ENCODE measurements at regions not wholly inside any gene's neighbourhood (a gene's known extent, or its start where the extent isn't known, plus 50 kb on each side); places are given as distances from the start of the nearest gene placed in this dataset.
"Not testable (repeated sequence)": the region's sequence is repeated elsewhere in the genome, so short reads cannot be mapped to it uniquely, and the experiment has no call there.

GRCh38 chr2:167745667-167746066 lies 501.7 kb downstream of the STK39 start:
- Histone ChIP-seq H3K27me3 (ENCODE audit: insufficient read depth) (no peaks in the 10 kb centered on the region), H3K4me2 (no peak overlapping the region), H3K9me2 (0 out of 2 replicates have a peak, but pooled peaks cover 4% of the 10 kb centered on the region), H3K9ac (no peak overlapping the region), H3F3A (replicated peaks; ENCODE audit: insufficient read depth) (no peaks in the 10 kb centered on the region), H3K4me1 (ENCODE audit: control insufficient read depth in 1 of 2, insufficient read depth in 2 of 2, low read depth in 1 of 2, low read length in 1 of 2) (peaks cover 0 to 2% of the 10 kb centered on the region in 2 experiments; a peak in 1 of 4 replicates), H3K36me3 (replicated peaks in 1 of 2; ENCODE audit: control insufficient read depth in 1 of 2, insufficient read depth in 2 of 2, low read length in 1 of 2) (no peaks in the 10 kb centered on the region), H2AFZ (ENCODE audit: low read depth) (no peak overlapping the region), H3K27ac (ENCODE audit: low read depth in 2 of 2, low read length in 1 of 2) (no peak overlapping the region), H3K4me3 (ENCODE audit: low read depth in 2 of 2, low read length in 1 of 2) (no peak overlapping the region), H3K79me2 (ENCODE audit: insufficient read depth) (no peaks in the 10 kb centered on the region), H3K9me3 (no peaks in the 10 kb centered on the region), H4K20me1 (ENCODE audit: insufficient read depth) (no peaks in the 10 kb centered on the region)
- 32% methylated on average over 2 of the region's 2 CpGs for WGBS (ENCODE audit: low lambda C conversion rate)
- POLR2A ChIA-PET = no interaction called here
- TF ChIP-seq GATA2 (CRISPR knock-in tag; IDR thresholded peaks at IDR 0.05) (no peak), EZH2phosphoT487 (IDR thresholded peaks at IDR 0.05; ENCODE audit: borderline replicate concordance, low read depth) (no peak), RFX5 (IDR thresholded peaks at IDR 0.05; ENCODE audit: low read length) (no peak), USF1 (IDR thresholded peaks at IDR 0.05; ENCODE audit: borderline replicate concordance, low read depth) (no peak), TAF1 (IDR thresholded peaks at IDR 0.05; ENCODE audit: borderline replicate concordance, low read depth, low read length) (no peak), SMC3 (IDR thresholded peaks at IDR 0.05; ENCODE audit: low read depth, low read length) (no peak)
- no peak for DNase-seq
- CTCF ChIA-PET = interaction anchor here (1.0 kb wide), 1 partner anchor 121 kb away, joined by 3 read pairs; no protein-coding TSS in a partner anchor

GRCh38 chr2:167739921-167740320 lies 507.5 kb downstream of the STK39 start:
- POLR2A ChIA-PET, CTCF ChIA-PET: not testable (repeated sequence)
- 44% methylated on average over 1 of the region's 1 CpG for WGBS (ENCODE audit: low lambda C conversion rate)

GRCh38 chr2:167733747-167734146 lies 513.6 kb downstream of the STK39 start:
- no peak for DNase-seq
- no peaks in the 10 kb centered on the region for H3K9me2 ChIP-seq
- no peak for TF ChIP-seq NRF1 (IDR thresholded peaks at IDR 0.05; ENCODE audit: low read depth, low read length)
- no peak for TF ChIP-seq RXRA (IDR thresholded peaks at IDR 0.05; ENCODE audit: borderline replicate concordance, low read depth)
- TF ChIP-seq ZBTB33 (IDR thresholded peaks at IDR 0.05; ENCODE audit: borderline replicate concordance, low read depth) = no peak
- no peak for TF ChIP-seq YY1 (IDR thresholded peaks at IDR 0.05; ENCODE audit: low read depth)
- TF ChIP-seq USF1 (IDR thresholded peaks at IDR 0.05; ENCODE audit: borderline replicate concordance, low read depth) = no peak
- no peak for TF ChIP-seq MXI1 (IDR thresholded peaks at IDR 0.05; ENCODE audit: low read depth, low read length)
- TF ChIP-seq JUND (IDR thresholded peaks at IDR 0.05) = no peak
- TF ChIP-seq MAX (IDR thresholded peaks at IDR 0.05; ENCODE audit: low read depth) = no peak
- no peak for TF ChIP-seq REST (IDR thresholded peaks at IDR 0.05; ENCODE audit: low read depth, low read length)
- no peaks in the 10 kb centered on the region for H3K36me3 ChIP-seq (replicated peaks in 1 of 2; ENCODE audit: control insufficient read depth in 1 of 2, insufficient read depth in 2 of 2, low read length in 1 of 2)
- no peak overlapping the region for H2AFZ ChIP-seq (ENCODE audit: low read depth)
- H3K9me3 ChIP-seq = no peaks in the 10 kb centered on the region
- no peaks in the 10 kb centered on the region for H3K4me1 ChIP-seq (ENCODE audit: control insufficient read depth in 1 of 2, insufficient read depth in 2 of 2, low read depth in 1 of 2, low read length in 1 of 2)
- H3F3A ChIP-seq (replicated peaks; ENCODE audit: insufficient read depth) = no peaks in the 10 kb centered on the region
- no peak overlapping the region for H3K4me2 ChIP-seq
- H3K27ac ChIP-seq (ENCODE audit: low read depth in 2 of 2, low read length in 1 of 2) = no peak overlapping the region
- 46% methylated on average over 2 of the region's 2 CpGs for WGBS (ENCODE audit: low lambda C conversion rate)
- CTCF ChIA-PET = no interaction called here
- H3K4me3 ChIP-seq (ENCODE audit: low read depth in 2 of 2, low read length in 1 of 2) = no peak overlapping the region
- H4K20me1 ChIP-seq (ENCODE audit: insufficient read depth) = no peaks in the 10 kb centered on the region
- H3K79me2 ChIP-seq (ENCODE audit: insufficient read depth) = no peaks in the 10 kb centered on the region
- no peaks in the 10 kb centered on the region for H3K27me3 ChIP-seq (ENCODE audit: insufficient read depth)
- H3K9ac ChIP-seq = no peak overlapping the region
- POLR2A ChIA-PET = no interaction called here

More at GRCh38 chr2:167739921-167740320, 507.5 kb downstream of the STK39 start:
- not testable (repeated sequence) for H3K4me1 ChIP-seq (ENCODE audit: control insufficient read depth in 1 of 2, insufficient read depth in 2 of 2, low read depth in 1 of 2, low read length in 1 of 2); H3K27me3 ChIP-seq (ENCODE audit: insufficient read depth); H3F3A ChIP-seq (replicated peaks; ENCODE audit: insufficient read depth); DNase-seq; H3K4me2 ChIP-seq; H2AFZ ChIP-seq (ENCODE audit: low read depth); H3K9me3 ChIP-seq; H4K20me1 ChIP-seq (ENCODE audit: insufficient read depth); H3K27ac ChIP-seq (ENCODE audit: low read depth in 2 of 2, low read length in 1 of 2); H3K4me3 ChIP-seq (ENCODE audit: low read depth in 2 of 2, low read length in 1 of 2); H3K9ac ChIP-seq; H3K9me2 ChIP-seq; H3K36me3 ChIP-seq (replicated peaks in 1 of 2; ENCODE audit: control insufficient read depth in 1 of 2, insufficient read depth in 2 of 2, low read length in 1 of 2); H3K79me2 ChIP-seq (ENCODE audit: insufficient read depth)

All from SK-N-SH (cell line).